K562 (cell line): ENCODE measurements at regions not wholly inside any gene's neighbourhood (a gene's known extent, or its start where the extent isn't known, plus 50 kb on each side); places are given as distances from the start of the nearest gene placed in this dataset.

ENCODE experiments used
- EZH2 ChIP-seq: IDR thresholded peaks from 2 replicates; pipeline ENCODE4 v1.6.1; 2012; ENCODE audit warnings: low read depth, mild to moderate bottlenecking, inconsistent platforms, low read length, borderline replicate concordance
- NCOA1 ChIP-seq: fragments of 450-650 bp; IDR thresholded peaks from 2 replicates; pipeline ENCODE4 v1.6.1; 2016; ENCODE audit warnings: low read depth
- NCOA6 ChIP-seq: fragments of 450-650 bp; IDR thresholded peaks from 2 replicates; pipeline ENCODE4 v1.6.1; 2017; ENCODE audit warnings: mild to moderate bottlenecking
- NRF1 ChIP-seq, 2 experiments: fragments of 450-650 bp; IDR thresholded peaks in 1 of 2; conservative IDR thresholded peaks in 1 of 2; 2 replicates each; pipeline ENCODE4 v1.6.1; 2014; ENCODE audit warnings: mild to moderate bottlenecking in 2 of 2
- RFX1 ChIP-seq: fragments of 450-650 bp; IDR thresholded peaks from 2 replicates; pipeline ENCODE4 v1.6.1; 2016; ENCODE audit warnings: mild to moderate bottlenecking, moderate library complexity
- TGIF2 ChIP-seq: sonication (generic); formaldehyde crosslinking; IDR thresholded peaks from 2 replicates; pipeline ENCODE4 v1.8.1; 2022; ENCODE audit warnings: mild to moderate bottlenecking, missing genetic modification reagents, moderate library complexity
- ZNF707 ChIP-seq: fragments of 250-450 bp; sonication (Bioruptor Pico); conservative IDR thresholded peaks from 2 replicates; pipeline ENCODE4 v1.8.0; 2022; ENCODE audit warnings: inconsistent platforms, mild to moderate bottlenecking, moderate library complexity
- TF ChIP-seq, protein P1 (sequence below): fragments of 250-450 bp; sonication (Bioruptor Pico); IDR thresholded peaks from 2 replicates; pipeline ENCODE4 v1.4.0; 2020; ENCODE audit warnings: mild to moderate bottlenecking, moderate library complexity
- TF ChIP-seq, protein P2 (sequence below), 2 experiments: IDR thresholded peaks; 2 replicates each; pipeline ENCODE4 v1.6.1; 2011; ENCODE audit warnings: borderline replicate concordance in 1 of 2, control low read depth in 1 of 2, low read depth in 1 of 2, low read length in 1 of 2, mild to moderate bottlenecking in 1 of 2, mixed read lengths in 1 of 2, moderate library complexity in 1 of 2; ENCODE audit not compliant: insufficient read depth in 1 of 2, insufficient read length in 1 of 2, poor library complexity in 1 of 2, severe bottlenecking in 1 of 2; ENCODE audit errors: extremely low read depth in 1 of 2
- TF ChIP-seq, protein P3 (sequence below): fragments of 200-600 bp; sonication (generic); IDR thresholded peaks from one replicate; pipeline ENCODE4 v1.6.1; 2012; ENCODE audit warnings: mild to moderate bottlenecking, low read depth, low read length, inconsistent platforms

DNA sequence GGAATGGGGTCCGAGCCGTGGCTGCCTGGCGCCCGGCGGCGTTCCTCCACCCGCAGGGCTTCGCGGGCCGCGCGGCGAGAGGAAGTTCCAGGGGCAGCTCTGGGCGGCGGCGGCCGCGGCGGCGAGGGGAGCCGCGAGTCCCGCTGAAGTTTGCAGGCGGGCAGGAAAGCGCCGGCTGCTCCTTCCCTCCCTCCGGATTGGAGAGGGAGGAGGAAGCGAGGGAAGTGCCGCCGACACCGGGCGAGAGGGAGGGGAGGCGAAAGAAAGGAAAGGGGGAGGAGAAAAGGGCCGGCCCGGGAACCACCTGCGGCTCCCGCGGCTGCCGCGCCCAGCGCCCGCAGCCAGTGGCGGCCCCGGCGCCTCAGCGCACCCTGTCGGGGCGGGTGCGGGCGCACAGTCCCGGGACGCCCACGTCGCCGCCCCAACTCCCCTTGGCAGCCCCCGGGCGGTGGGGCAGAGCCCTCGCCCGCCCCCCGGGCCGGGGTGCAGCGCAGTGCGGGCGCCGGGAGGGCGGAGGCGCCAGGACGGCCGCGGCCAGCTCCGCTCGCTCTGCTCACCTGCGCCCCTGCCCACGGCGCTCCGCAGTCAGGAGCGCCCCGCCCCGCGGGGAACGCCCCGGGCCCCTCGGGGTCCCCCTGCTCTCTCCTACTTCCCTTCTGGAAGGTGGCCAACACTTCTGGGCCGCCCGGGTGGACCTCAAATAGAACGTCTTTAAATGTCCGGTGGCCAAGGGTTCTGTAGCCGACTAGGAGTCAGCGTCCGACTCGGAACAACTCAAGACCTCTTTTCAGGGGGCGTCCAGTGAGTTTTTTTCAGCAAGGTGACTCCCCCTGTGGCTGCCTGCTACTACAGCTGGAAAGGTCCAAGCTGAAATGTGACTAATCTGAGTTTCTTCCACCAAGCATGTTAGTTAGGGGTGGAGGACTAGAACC is 80.3 kb upstream of the CCDC28A start (continued):
- TF ChIP-seq, protein P1, sequence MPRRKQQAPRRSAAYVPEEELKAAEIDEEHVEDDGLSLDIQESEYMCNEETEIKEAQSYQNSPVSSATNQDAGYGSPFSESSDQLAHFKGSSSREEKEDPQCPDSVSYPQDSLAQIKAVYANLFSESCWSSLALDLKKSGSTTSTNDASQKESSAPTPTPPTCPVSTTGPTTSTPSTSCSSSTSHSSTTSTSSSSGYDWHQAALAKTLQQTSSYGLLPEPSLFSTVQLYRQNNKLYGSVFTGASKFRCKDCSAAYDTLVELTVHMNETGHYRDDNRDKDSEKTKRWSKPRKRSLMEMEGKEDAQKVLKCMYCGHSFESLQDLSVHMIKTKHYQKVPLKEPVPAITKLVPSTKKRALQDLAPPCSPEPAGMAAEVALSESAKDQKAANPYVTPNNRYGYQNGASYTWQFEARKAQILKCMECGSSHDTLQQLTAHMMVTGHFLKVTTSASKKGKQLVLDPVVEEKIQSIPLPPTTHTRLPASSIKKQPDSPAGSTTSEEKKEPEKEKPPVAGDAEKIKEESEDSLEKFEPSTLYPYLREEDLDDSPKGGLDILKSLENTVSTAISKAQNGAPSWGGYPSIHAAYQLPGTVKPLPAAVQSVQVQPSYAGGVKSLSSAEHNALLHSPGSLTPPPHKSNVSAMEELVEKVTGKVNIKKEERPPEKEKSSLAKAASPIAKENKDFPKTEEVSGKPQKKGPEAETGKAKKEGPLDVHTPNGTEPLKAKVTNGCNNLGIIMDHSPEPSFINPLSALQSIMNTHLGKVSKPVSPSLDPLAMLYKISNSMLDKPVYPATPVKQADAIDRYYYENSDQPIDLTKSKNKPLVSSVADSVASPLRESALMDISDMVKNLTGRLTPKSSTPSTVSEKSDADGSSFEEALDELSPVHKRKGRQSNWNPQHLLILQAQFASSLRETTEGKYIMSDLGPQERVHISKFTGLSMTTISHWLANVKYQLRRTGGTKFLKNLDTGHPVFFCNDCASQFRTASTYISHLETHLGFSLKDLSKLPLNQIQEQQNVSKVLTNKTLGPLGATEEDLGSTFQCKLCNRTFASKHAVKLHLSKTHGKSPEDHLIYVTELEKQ (CRISPR knock-in tag) = no peak
- TF ChIP-seq RFX1 (no peak), EZH2 (peak; percentile 62), NCOA6 (no peak), NRF1 (conservative IDR thresholded peaks at IDR 0.05 in 1 of 2, IDR thresholded peaks at IDR 0.05 in 1 of 2) (no peak), TGIF2 (CRISPR knock-in tag) (no peak), NCOA1 (no peak), ZNF707 (CRISPR knock-in tag) (no peak)
- TF ChIP-seq, protein P2, sequence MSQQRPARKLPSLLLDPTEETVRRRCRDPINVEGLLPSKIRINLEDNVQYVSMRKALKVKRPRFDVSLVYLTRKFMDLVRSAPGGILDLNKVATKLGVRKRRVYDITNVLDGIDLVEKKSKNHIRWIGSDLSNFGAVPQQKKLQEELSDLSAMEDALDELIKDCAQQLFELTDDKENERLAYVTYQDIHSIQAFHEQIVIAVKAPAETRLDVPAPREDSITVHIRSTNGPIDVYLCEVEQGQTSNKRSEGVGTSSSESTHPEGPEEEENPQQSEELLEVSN (IDR thresholded peaks at IDR 0.05; ENCODE audit: borderline replicate concordance in 1 of 2, extremely low read depth in 1 of 2, insufficient read depth in 1 of 2, insufficient read length in 1 of 2, low read depth in 1 of 2, low read length in 1 of 2, poor library complexity in 1 of 2, severe bottlenecking in 1 of 2) = peak in 1 of 2 experiments; percentile 85
- TF ChIP-seq, protein P3, sequence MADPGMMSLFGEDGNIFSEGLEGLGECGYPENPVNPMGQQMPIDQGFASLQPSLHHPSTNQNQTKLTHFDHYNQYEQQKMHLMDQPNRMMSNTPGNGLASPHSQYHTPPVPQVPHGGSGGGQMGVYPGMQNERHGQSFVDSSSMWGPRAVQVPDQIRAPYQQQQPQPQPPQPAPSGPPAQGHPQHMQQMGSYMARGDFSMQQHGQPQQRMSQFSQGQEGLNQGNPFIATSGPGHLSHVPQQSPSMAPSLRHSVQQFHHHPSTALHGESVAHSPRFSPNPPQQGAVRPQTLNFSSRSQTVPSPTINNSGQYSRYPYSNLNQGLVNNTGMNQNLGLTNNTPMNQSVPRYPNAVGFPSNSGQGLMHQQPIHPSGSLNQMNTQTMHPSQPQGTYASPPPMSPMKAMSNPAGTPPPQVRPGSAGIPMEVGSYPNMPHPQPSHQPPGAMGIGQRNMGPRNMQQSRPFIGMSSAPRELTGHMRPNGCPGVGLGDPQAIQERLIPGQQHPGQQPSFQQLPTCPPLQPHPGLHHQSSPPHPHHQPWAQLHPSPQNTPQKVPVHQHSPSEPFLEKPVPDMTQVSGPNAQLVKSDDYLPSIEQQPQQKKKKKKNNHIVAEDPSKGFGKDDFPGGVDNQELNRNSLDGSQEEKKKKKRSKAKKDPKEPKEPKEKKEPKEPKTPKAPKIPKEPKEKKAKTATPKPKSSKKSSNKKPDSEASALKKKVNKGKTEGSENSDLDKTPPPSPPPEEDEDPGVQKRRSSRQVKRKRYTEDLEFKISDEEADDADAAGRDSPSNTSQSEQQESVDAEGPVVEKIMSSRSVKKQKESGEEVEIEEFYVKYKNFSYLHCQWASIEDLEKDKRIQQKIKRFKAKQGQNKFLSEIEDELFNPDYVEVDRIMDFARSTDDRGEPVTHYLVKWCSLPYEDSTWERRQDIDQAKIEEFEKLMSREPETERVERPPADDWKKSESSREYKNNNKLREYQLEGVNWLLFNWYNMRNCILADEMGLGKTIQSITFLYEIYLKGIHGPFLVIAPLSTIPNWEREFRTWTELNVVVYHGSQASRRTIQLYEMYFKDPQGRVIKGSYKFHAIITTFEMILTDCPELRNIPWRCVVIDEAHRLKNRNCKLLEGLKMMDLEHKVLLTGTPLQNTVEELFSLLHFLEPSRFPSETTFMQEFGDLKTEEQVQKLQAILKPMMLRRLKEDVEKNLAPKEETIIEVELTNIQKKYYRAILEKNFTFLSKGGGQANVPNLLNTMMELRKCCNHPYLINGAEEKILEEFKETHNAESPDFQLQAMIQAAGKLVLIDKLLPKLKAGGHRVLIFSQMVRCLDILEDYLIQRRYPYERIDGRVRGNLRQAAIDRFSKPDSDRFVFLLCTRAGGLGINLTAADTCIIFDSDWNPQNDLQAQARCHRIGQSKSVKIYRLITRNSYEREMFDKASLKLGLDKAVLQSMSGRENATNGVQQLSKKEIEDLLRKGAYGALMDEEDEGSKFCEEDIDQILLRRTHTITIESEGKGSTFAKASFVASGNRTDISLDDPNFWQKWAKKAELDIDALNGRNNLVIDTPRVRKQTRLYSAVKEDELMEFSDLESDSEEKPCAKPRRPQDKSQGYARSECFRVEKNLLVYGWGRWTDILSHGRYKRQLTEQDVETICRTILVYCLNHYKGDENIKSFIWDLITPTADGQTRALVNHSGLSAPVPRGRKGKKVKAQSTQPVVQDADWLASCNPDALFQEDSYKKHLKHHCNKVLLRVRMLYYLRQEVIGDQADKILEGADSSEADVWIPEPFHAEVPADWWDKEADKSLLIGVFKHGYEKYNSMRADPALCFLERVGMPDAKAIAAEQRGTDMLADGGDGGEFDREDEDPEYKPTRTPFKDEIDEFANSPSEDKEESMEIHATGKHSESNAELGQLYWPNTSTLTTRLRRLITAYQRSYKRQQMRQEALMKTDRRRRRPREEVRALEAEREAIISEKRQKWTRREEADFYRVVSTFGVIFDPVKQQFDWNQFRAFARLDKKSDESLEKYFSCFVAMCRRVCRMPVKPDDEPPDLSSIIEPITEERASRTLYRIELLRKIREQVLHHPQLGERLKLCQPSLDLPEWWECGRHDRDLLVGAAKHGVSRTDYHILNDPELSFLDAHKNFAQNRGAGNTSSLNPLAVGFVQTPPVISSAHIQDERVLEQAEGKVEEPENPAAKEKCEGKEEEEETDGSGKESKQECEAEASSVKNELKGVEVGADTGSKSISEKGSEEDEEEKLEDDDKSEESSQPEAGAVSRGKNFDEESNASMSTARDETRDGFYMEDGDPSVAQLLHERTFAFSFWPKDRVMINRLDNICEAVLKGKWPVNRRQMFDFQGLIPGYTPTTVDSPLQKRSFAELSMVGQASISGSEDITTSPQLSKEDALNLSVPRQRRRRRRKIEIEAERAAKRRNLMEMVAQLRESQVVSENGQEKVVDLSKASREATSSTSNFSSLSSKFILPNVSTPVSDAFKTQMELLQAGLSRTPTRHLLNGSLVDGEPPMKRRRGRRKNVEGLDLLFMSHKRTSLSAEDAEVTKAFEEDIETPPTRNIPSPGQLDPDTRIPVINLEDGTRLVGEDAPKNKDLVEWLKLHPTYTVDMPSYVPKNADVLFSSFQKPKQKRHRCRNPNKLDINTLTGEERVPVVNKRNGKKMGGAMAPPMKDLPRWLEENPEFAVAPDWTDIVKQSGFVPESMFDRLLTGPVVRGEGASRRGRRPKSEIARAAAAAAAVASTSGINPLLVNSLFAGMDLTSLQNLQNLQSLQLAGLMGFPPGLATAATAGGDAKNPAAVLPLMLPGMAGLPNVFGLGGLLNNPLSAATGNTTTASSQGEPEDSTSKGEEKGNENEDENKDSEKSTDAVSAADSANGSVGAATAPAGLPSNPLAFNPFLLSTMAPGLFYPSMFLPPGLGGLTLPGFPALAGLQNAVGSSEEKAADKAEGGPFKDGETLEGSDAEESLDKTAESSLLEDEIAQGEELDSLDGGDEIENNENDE = no peak
